IPS-20b (cell line): ENCODE measurements at regions not wholly inside any gene's neighbourhood (a gene's known extent, or its start where the extent isn't known, plus 50 kb on each side); places are given as distances from the start of the nearest gene placed in this dataset.

Experiments used
- H3K27ac ChIP-seq: one replicate; pipeline ENCODE4 v1.5.1; 2013; ENCODE audit warnings: low read length
- H3K27me3 ChIP-seq: 2 replicates; pipeline ENCODE4 v1.6.1; 2013; ENCODE audit warnings: mild to moderate bottlenecking, low read length, inconsistent platforms; ENCODE audit not compliant: insufficient read depth
- H3K36me3 ChIP-seq: 2 replicates; pipeline ENCODE4 v1.6.1; 2013; ENCODE audit warnings: low read depth, mild to moderate bottlenecking, inconsistent platforms, low read length, moderate library complexity; ENCODE audit not compliant: insufficient read depth
- H3K4me1 ChIP-seq: 2 replicates; pipeline ENCODE4 v1.6.1; 2013; ENCODE audit warnings: mild to moderate bottlenecking, control low read depth, inconsistent platforms, low read length, moderate library complexity; ENCODE audit not compliant: insufficient read depth
- H3K4me3 ChIP-seq: 2 replicates; pipeline ENCODE4 v1.5.1; 2013; ENCODE audit warnings: mild to moderate bottlenecking, low read length, inconsistent platforms
- H3K9ac ChIP-seq: 2 replicates; pipeline ENCODE4 v1.6.1; 2013; ENCODE audit warnings: low read depth, mild to moderate bottlenecking, inconsistent platforms, low read length, moderate library complexity
- H3K9me3 ChIP-seq: 2 replicates; pipeline ENCODE4 v1.6.1; 2013; ENCODE audit warnings: mild to moderate bottlenecking, low read depth, low read length, inconsistent platforms; ENCODE audit not compliant: insufficient read depth

DNA sequence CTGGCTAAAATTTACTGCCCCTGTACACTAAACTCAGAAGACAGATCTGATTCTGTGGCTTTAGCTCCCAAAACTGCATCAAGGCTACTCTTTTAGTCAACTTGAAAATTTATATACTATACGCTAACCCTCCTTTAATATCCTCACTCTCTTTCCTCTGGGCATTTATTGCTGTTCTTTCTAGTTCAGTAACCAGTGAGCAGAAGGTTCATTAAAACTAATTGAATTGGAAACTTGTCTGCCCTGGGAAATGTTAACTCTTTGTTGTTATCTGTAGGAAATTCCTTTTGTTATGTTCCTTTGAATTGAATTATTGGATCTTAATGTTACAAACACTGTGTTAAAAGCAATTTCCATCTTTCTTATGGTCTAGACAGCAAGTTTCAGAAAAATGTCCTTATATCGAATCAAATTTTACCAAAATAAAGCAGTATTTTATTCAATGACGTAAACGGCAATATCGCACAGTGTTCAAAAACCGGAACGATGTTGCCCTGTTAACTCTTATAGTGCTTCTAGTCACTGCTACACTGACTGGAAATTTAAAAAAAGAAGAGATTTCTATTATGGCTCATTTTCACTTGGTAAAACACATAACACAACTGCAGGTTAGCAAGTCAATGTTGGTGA is 168.3 kb downstream of the NR4A2 start:
- Histone ChIP-seq H3K9ac (no peak overlapping the region), H3K36me3 (no peaks in the 10 kb centered on the region), H3K27ac (no peak overlapping the region), H3K9me3 (no peaks in the 10 kb centered on the region), H3K4me3 (no peak overlapping the region), H3K4me1 (peaks cover 21% of the 10 kb centered on the region), H3K27me3 (no peaks in the 10 kb centered on the region)

DNA sequence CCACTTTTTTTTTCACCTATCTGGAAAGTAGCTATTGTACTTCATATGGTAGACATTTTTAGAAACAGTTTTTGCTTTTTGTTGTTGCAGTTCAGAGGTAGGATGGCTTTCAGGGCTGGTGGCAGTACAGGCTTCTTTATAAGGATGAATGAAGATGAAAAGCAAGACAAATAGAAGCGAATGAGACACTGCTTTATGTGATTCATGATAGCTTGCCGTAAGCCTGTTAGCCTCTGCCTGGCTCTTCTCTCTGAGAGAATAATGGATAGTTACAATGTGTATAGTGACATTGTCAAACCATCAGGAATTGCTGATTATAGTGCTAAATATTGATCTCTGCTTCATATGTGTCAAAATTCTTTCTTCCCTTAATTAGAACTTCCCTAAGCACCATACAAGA is 173.7 kb downstream of the NR4A2 start:
- no peaks in the 10 kb centered on the region for H3K36me3 ChIP-seq
- no peaks in the 10 kb centered on the region for H3K27me3 ChIP-seq
- H3K9ac ChIP-seq = no peak overlapping the region
- peaks cover 31% of the 10 kb centered on the region for H3K4me1 ChIP-seq
- no peak overlapping the region for H3K27ac ChIP-seq
- no peaks in the 10 kb centered on the region for H3K9me3 ChIP-seq
- H3K4me3 ChIP-seq = no peak overlapping the region

DNA sequence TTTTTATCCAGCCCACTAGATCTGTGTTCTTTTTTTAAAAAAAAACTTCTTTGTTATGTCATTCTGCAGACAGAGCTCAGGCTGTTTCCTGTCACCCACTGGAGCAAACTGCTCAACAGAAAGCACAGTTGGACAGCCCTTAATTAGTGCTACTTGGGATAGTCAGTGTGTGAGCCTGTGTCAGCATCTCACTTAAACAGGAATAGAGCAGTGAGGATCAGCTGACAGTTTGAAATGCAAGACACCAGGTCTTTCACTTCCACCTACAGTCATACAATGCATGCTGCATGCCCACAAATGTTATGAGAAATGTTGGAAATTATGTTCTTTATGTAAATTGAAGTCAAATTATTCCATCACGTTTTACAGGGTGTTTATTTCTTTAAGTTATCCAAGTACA is 174.9 kb downstream of the NR4A2 start:
- no peak overlapping the region for H3K9ac ChIP-seq
- no peaks in the 10 kb centered on the region for H3K36me3 ChIP-seq
- H3K9me3 ChIP-seq = no peaks in the 10 kb centered on the region
- H3K27ac ChIP-seq = no peak overlapping the region
- H3K27me3 ChIP-seq = no peaks in the 10 kb centered on the region
- H3K4me1 ChIP-seq = peaks cover 31% of the 10 kb centered on the region
- no peak overlapping the region for H3K4me3 ChIP-seq

DNA sequence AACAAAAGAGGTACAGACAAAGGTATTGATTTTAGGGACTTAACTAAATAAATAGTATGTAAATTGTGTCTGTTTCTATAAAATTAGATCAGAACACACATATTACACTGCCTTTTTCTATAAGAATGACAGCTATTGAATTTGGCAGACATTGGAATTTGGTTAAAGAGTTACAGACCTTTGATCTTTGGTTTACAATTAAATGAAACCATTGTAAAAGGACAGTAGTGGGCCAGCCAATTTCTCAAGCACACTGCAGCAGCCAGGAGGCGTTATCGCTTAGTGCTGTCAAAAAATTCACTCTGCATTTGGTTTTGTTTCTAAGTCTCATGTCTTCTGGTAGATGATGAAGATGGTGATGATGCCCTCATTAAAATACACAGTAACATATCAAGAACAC is 175.9 kb downstream of the NR4A2 start:
- H3K36me3 ChIP-seq = no peaks in the 10 kb centered on the region

DNA sequence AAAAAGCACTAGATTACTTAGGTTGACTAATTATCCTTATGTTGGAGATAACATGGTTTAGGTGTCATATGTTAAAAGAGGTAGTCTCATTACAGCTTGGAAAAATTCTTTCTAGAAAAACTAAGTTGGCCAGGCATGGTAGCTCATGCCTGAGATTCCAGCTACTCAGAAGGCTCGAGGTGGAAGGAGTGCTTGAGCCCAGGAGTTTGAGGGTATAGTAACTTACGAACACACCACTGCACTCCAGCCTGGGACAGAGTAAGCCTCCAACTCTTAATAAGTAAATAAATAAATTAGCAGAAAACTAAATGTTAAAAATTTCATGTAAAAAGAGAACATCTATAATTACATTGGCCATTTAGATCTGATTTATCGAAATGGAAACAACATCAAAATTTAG is 177.2 kb downstream of the NR4A2 start:
- Histone ChIP-seq H3K9me3 (no peaks in the 10 kb centered on the region), H3K4me3 (no peak overlapping the region), H3K36me3 (no peaks in the 10 kb centered on the region), H3K27me3 (no peaks in the 10 kb centered on the region), H3K9ac (no peak overlapping the region), H3K4me1 (peaks cover 29% of the 10 kb centered on the region), H3K27ac (no peak overlapping the region)

More for the DNA sequence above, 175.9 kb downstream of the NR4A2 start:
- Histone ChIP-seq H3K27ac (no peak overlapping the region), H3K4me1 (peaks cover 31% of the 10 kb centered on the region), H3K27me3 (no peaks in the 10 kb centered on the region), H3K9ac (no peak overlapping the region), H3K4me3 (no peak overlapping the region), H3K9me3 (no peaks in the 10 kb centered on the region)

DNA sequence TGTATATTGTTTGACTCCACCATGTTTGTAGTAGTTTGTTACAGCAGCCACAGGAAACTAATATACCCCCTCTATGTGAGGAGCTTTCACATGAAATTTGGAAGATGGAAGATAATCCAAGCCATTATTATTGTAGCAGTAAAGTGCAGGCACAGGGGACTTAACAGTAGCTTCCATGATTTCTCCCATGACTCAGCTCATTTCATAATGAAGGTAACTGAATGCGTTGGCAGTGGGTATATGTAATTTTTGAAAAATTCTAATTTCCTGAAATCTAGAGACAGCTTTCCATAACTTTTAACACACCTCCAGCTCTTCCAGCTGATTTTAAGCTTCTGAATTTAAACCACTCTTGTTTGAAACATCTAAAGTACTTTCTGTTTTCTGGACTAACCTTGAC is 181.2 kb downstream of the NR4A2 start:
- H3K27me3 ChIP-seq = no peaks in the 10 kb centered on the region
- no peak overlapping the region for H3K27ac ChIP-seq
- H3K4me1 ChIP-seq = peaks cover 6% of the 10 kb centered on the region
- H3K36me3 ChIP-seq = no peaks in the 10 kb centered on the region
- H3K9me3 ChIP-seq = no peaks in the 10 kb centered on the region; the same call in 1 of the 2 replicates
- H3K4me3 ChIP-seq = no peak overlapping the region
- no peak overlapping the region for H3K9ac ChIP-seq

DNA sequence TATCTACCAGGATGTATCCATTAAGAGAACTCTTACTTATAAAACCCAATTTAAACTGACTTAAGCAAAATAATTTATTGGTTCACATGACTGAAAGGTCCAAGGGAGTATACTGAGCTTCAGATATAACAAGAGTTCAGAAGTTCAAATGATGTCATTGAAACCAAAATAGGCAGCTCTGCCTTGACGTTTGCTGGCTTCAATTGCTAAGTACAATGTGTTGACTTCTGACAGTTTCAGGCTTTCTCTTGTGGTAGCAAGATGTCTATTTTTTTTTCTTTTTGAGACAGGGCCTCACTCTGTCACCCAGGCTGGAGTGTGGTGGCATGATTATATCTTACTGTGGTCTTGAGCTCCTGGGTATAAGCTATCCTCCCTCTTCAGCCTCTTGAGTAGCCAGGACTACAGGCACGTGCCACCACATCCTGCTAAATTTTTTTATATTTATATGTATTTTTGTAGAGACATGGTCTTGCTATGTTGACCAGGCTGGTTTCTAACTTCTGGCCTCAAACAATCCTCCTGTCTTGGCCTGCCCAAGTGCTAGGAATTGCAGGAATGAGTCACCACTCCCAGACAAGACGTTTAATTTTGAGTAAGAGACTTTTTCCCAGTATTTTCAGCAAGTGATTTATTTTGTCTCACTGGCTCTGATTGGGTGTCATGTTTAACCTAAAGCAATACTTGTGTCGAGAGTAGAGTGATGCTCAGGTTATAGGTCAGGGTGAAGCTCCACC is 184.8 kb downstream of the NR4A2 start:
- Histone ChIP-seq H3K27ac (no peak overlapping the region), H3K4me3 (no peak overlapping the region), H3K9ac (no peak overlapping the region), H3K36me3 (no peaks in the 10 kb centered on the region), H3K4me1 (no peaks in the 10 kb centered on the region), H3K9me3 (no peaks in the 10 kb centered on the region; the same call in 1 of the 2 replicates), H3K27me3 (no peaks in the 10 kb centered on the region)

DNA sequence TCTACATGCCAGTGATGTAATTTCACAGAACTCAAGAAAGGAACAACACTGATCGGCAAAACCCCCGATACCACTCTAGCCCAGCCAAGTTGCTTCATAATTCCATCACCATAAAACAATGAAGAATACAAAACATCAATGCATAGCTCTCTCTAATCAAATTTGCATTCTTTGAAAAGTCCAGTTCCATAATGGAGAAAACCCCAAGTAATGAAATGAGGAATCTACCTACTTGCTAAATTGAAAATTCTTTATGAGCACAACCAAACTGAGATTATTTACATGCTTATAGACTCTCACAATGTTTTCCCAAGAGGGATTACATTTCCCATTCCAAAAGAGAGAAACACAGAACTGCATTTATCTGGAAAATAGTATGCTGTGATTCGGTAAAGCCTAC is 186.5 kb downstream of the NR4A2 start:
- H3K4me3 ChIP-seq = no peak overlapping the region

DNA sequence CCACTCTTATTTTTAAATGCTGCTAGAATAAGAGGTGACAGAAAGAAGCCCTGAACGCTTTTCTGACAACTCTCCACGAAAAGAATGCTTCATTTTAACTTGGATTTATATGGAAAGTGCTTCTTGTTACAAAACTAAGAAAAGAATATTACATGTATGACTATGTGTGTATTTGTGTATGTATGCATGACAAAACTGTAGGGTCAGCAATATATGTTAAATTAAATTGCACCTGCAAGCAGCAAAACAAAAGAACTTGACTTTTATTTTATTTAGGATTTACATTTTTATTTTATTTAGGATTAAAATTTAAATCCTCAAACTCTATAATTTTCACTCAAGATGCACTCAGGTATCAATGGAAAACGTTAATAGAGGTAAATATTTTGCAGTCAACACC is 187.1 kb downstream of the NR4A2 start:
- Histone ChIP-seq H3K27ac (no peak overlapping the region), H3K4me3 (no peak overlapping the region), H3K9me3 (no peaks in the 10 kb centered on the region; the same call in 1 of the 2 replicates), H3K27me3 (no peaks in the 10 kb centered on the region), H3K36me3 (no peaks in the 10 kb centered on the region), H3K4me1 (no peaks in the 10 kb centered on the region), H3K9ac (no peak overlapping the region)

More for the DNA sequence above, 186.5 kb downstream of the NR4A2 start:
- H3K27me3 ChIP-seq = no peaks in the 10 kb centered on the region
- H3K9me3 ChIP-seq = no peaks in the 10 kb centered on the region; the same call in 1 of the 2 replicates
- H3K9ac ChIP-seq = no peak overlapping the region
- H3K36me3 ChIP-seq = no peaks in the 10 kb centered on the region
- no peak overlapping the region for H3K27ac ChIP-seq
- H3K4me1 ChIP-seq = no peaks in the 10 kb centered on the region

DNA sequence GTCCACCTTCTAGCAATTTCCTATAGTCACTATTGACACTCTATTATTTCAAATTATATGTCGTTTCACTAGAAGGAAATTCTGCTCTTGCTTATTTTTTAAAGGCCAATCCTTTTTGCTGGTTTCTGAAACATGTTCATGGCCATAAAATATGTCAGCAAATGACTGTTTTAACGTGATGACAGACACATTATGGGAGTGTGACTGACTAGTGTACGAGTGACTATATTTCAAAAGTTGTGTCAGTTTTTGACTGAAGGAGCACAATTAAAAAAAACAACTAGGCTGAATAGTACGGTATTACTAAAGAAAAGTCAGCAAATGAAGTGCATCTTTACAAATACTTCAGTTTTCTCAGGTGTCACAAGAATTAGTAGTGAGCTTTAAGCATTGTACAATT is 196.0 kb downstream of the NR4A2 start:
- Histone ChIP-seq H3K4me3 (no peak overlapping the region), H3K4me1 (no peaks in the 10 kb centered on the region), H3K27ac (no peak overlapping the region), H3K27me3 (no peaks in the 10 kb centered on the region), H3K9me3 (no peaks in the 10 kb centered on the region), H3K36me3 (no peaks in the 10 kb centered on the region), H3K9ac (no peak overlapping the region)

DNA sequence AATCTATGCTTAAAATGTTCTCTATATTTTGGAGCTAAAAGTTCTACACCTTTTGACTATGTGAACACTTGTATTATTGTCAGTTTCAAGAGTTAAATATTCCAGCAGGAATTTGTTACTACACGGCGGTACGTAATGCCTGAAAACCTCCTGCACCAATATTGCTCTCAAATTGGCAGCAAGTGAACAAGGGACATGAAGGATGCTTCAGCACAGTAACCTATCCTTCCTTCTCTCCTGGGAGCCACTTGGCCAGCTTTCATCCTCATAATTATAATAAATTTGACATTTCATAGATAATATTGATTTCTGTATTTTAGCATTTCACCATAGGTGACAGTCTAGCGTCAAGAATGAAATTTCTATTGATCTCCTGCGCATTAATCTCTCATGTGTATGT is 197.6 kb downstream of the NR4A2 start:
- Histone ChIP-seq H3K4me1 (no peaks in the 10 kb centered on the region), H3K9ac (no peak overlapping the region), H3K9me3 (no peaks in the 10 kb centered on the region), H3K4me3 (no peak overlapping the region), H3K27me3 (no peaks in the 10 kb centered on the region), H3K27ac (no peak overlapping the region), H3K36me3 (no peaks in the 10 kb centered on the region)

DNA sequence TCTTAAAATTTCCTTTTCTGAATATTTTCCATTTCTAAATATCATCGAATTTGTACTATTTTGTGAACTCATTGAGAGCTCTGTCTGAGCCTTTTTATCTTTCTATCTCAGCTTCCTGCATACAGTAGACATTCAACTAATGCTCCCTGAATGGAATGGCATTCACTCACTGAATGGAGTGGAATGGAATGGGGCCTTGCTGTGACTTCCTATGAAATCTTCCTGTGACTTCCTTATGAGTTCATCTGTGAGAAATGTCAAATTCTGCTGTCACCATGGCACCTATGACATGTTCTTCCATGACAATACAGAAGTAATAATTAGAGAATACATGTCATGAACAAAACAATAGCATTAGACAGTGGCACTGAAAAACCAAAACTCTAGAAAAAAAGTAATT is 199.6 kb downstream of the NR4A2 start:
- Histone ChIP-seq H3K9ac (no peak overlapping the region), H3K4me3 (no peak overlapping the region), H3K4me1 (no peaks in the 10 kb centered on the region), H3K27ac (no peak overlapping the region), H3K36me3 (no peaks in the 10 kb centered on the region), H3K9me3 (no peaks in the 10 kb centered on the region), H3K27me3 (no peaks in the 10 kb centered on the region)
